H1 (cell line): ENCODE measurements at regions not wholly inside any gene's neighbourhood (a gene's known extent, or its start where the extent isn't known, plus 50 kb on each side); places are given as distances from the start of the nearest gene placed in this dataset.

Experiments used
- CTCF ChIA-PET: fragments of 300-600 bp; sonication (Branson Sonifier 250); formaldehyde crosslinking; loops from one replicate; lab custom pipeline; 2021; ENCODE audit not compliant: partially characterized antibody; lab: Charles Lee
- POLR2A ChIA-PET: fragments of 300-600 bp; sonication (Branson Sonifier 250); formaldehyde crosslinking; loops from one replicate; lab custom pipeline; 2021; ENCODE audit warnings: inconsistent platforms; ENCODE audit not compliant: partially characterized antibody; lab: Charles Lee
- DNase-seq, 2 experiments: peaks; one replicate each; pipeline versions ENCODE4 v3.0.0 to v3.0.0-alpha.2; 2010 to 2022; ENCODE audit warnings: low spot score in 2 of 2, low read depth in 1 of 2, mixed read lengths in 1 of 2
- FAIRE-seq: peaks from 2 replicates; lab custom pipeline; 2011; peaks lifted over from hg19 to GRCh38; lab: Jason Lieb, UNC
- H2AFZ ChIP-seq: 2 replicates; pipeline ENCODE4 v1.8.1; 2012; ENCODE audit warnings: low read length, inconsistent platforms
- H2AK5ac ChIP-seq: 2 replicates; pipeline ENCODE4 v1.6.1; 2013; ENCODE audit warnings: low read depth, low read length
- H2BK120ac ChIP-seq: replicated peaks from 2 replicates; pipeline ENCODE3; 2013; ENCODE audit warnings: low read depth, low read length, inconsistent platforms
- H2BK12ac ChIP-seq: 2 replicates; pipeline ENCODE4 v1.6.1; 2013; ENCODE audit warnings: low read depth, low read length
- H2BK15ac ChIP-seq: 2 replicates; pipeline ENCODE4 v1.6.1; 2013; ENCODE audit warnings: low read length
- H2BK20ac ChIP-seq: 2 replicates; pipeline ENCODE4 v1.6.1; 2013; ENCODE audit warnings: low read length
- H2BK5ac ChIP-seq: 2 replicates; pipeline ENCODE4 v1.6.1; 2013; ENCODE audit warnings: low read depth, low read length
- H3K14ac ChIP-seq: 2 replicates; pipeline ENCODE4 v1.6.1; 2013; ENCODE audit warnings: inconsistent platforms; ENCODE audit not compliant: insufficient read length
- H3K18ac ChIP-seq: 2 replicates; pipeline ENCODE4 v1.6.1; 2013; ENCODE audit warnings: low read length; ENCODE audit errors: extremely low read depth
- H3K23ac ChIP-seq: 2 replicates; pipeline ENCODE4 v1.6.1; 2013; ENCODE audit warnings: inconsistent platforms; ENCODE audit not compliant: insufficient read length
- H3K23me2 ChIP-seq: 2 replicates; pipeline ENCODE4 v1.6.1; 2013; ENCODE audit warnings: low read depth, low read length
- H3K27ac ChIP-seq: 2 replicates; pipeline ENCODE4 v1.6.1; 2011; ENCODE audit warnings: low read depth, low read length, inconsistent platforms
- H3K27me3 ChIP-seq, 4 experiments: replicated peaks in 1 of 4; 1 replicate in 1 of 4; 2 replicates in 3 of 4; pipeline versions ENCODE4 v1.6.1 to v1.8.1; 2011 to 2013; ENCODE audit warnings: low read length in 3 of 4, mild to moderate bottlenecking in 3 of 4, inconsistent platforms in 2 of 4, mixed read lengths in 2 of 4, moderate library complexity in 1 of 4; ENCODE audit not compliant: control insufficient read depth in 3 of 4, insufficient read depth in 3 of 4; ENCODE audit errors: extremely low read depth in 1 of 4
- H3K36me3 ChIP-seq, 4 experiments: 2 replicates each; pipeline versions ENCODE4 v1.6.1 to v1.8.1; 2011 to 2013; ENCODE audit warnings: mild to moderate bottlenecking in 4 of 4, low read length in 3 of 4, moderate library complexity in 2 of 4, control low read depth in 1 of 4, inconsistent platforms in 1 of 4; ENCODE audit not compliant: insufficient read depth in 4 of 4, control insufficient read depth in 2 of 4
- H3K4ac ChIP-seq: replicated peaks from 2 replicates; pipeline ENCODE3; 2013; ENCODE audit warnings: low read length, low read depth, mixed read lengths, inconsistent platforms; ENCODE audit not compliant: insufficient read length
- H3K4me1 ChIP-seq, 4 experiments: replicated peaks in 1 of 4; 1 replicate in 1 of 4; 2 replicates in 3 of 4; pipeline versions ENCODE4 v1.6.1 to v1.8.1; 2011 to 2013; ENCODE audit warnings: low read length in 3 of 4, inconsistent platforms in 2 of 4, mixed read lengths in 1 of 4; ENCODE audit not compliant: insufficient read depth in 4 of 4, control insufficient read depth in 3 of 4
- H3K4me2 ChIP-seq, 2 experiments: 2 replicates each; pipeline versions ENCODE4 v1.6.1 to v1.8.1; 2011 to 2013; ENCODE audit warnings: low read depth in 2 of 2, low read length in 2 of 2, control low read depth in 1 of 2, inconsistent platforms in 1 of 2, mild to moderate bottlenecking in 1 of 2; ENCODE audit not compliant: insufficient read depth in 1 of 2
- H3K4me3 ChIP-seq, 4 experiments: fragments of 200-600, 300-600 bp in 1 of 4; sonication (generic), shearing (Covaris generic), sonication (Bioruptor Twin) in 1 of 4; 2 replicates each; pipeline versions ENCODE4 v1.5.1 to v1.8.1; 2011 to 2016; ENCODE audit warnings: low read length in 4 of 4, low read depth in 3 of 4, control low read depth in 2 of 4, inconsistent platforms in 2 of 4, mild to moderate bottlenecking in 2 of 4, mixed read lengths in 1 of 4, moderate library complexity in 1 of 4; ENCODE audit not compliant: insufficient read depth in 2 of 4; ENCODE audit errors: extremely low read depth in 1 of 4
- H3K56ac ChIP-seq: replicated peaks from 2 replicates; pipeline ENCODE3; 2013; ENCODE audit warnings: low read depth, mild to moderate bottlenecking, mixed read lengths, low read length, inconsistent platforms; ENCODE audit not compliant: insufficient read length
- H3K79me1 ChIP-seq: 2 replicates; pipeline ENCODE4 v1.6.1; 2013; ENCODE audit warnings: low read depth, low read length, control low read depth
- H3K79me2 ChIP-seq, 2 experiments: 2 replicates each; pipeline versions ENCODE4 v1.6.1 to v1.8.1; 2012 to 2013; ENCODE audit warnings: low read length in 2 of 2, mild to moderate bottlenecking in 2 of 2, inconsistent platforms in 1 of 2; ENCODE audit not compliant: insufficient read depth in 2 of 2, control insufficient read depth in 1 of 2
- H3K9ac ChIP-seq, 4 experiments: replicated peaks in 1 of 4; 1 replicate in 1 of 4; 2 replicates in 3 of 4; pipeline versions ENCODE4 v1.6.1 to v1.8.1; 2011 to 2013; ENCODE audit warnings: low read depth in 3 of 4, low read length in 3 of 4, control low read depth in 2 of 4, mild to moderate bottlenecking in 2 of 4, moderate library complexity in 2 of 4, inconsistent platforms in 1 of 4; ENCODE audit errors: extremely low read depth in 1 of 4
- H3K9me3 ChIP-seq, 2 experiments: 2 replicates each; pipeline versions ENCODE4 v1.6.1 to v1.8.1; 2012 to 2013; ENCODE audit warnings: mild to moderate bottlenecking in 2 of 2, moderate library complexity in 2 of 2, control low read depth in 1 of 2, inconsistent platforms in 1 of 2, low read depth in 1 of 2, low read length in 1 of 2, mixed read lengths in 1 of 2; ENCODE audit not compliant: insufficient read depth in 2 of 2
- H4K20me1 ChIP-seq, 2 experiments: replicated peaks in 1 of 2; 2 replicates each; pipeline versions ENCODE3 to v1.8.1; 2011 to 2013; ENCODE audit warnings: inconsistent platforms in 2 of 2, low read length in 2 of 2, mild to moderate bottlenecking in 1 of 2; ENCODE audit not compliant: insufficient read depth in 2 of 2, control insufficient read depth in 1 of 2
- H4K5ac ChIP-seq: 2 replicates; pipeline ENCODE4 v1.6.1; 2013; ENCODE audit warnings: low read length, low read depth, mixed read lengths, inconsistent platforms; ENCODE audit not compliant: insufficient read length
- H4K8ac ChIP-seq: 2 replicates; pipeline ENCODE4 v1.8.0; 2013; ENCODE audit warnings: mild to moderate bottlenecking, moderate library complexity, low read length, inconsistent platforms; ENCODE audit not compliant: insufficient read depth; ENCODE audit errors: extremely low read depth
- H4K91ac ChIP-seq: replicated peaks from 2 replicates; pipeline ENCODE3; 2013; ENCODE audit warnings: low read length, mixed read lengths, inconsistent platforms; ENCODE audit not compliant: insufficient read length
- BACH1 ChIP-seq: IDR thresholded peaks from 2 replicates; pipeline ENCODE4 v1.6.1; 2012; ENCODE audit warnings: low read length, improper control_type of control experiment
- HDAC2 ChIP-seq, 2 experiments: fragments of 300-600 bp in 1 of 2; sonication (generic) in 1 of 2; IDR thresholded peaks; 2 replicates each; pipeline ENCODE4 v1.6.1; 2011 to 2012; ENCODE audit warnings: low read depth in 2 of 2, low read length in 2 of 2, mild to moderate bottlenecking in 2 of 2, moderate library complexity in 2 of 2, borderline replicate concordance in 1 of 2, inconsistent platforms in 1 of 2
- JUN ChIP-seq: IDR thresholded peaks from 2 replicates; pipeline ENCODE4 v1.6.1; 2011; ENCODE audit warnings: low read depth, mild to moderate bottlenecking, improper control_type of control experiment, low read length
- POU5F1 ChIP-seq: IDR thresholded peaks from 2 replicates; pipeline ENCODE4 v1.6.1; 2011; ENCODE audit warnings: low read depth, mild to moderate bottlenecking, low read length, moderate library complexity
- RNF2 ChIP-seq: fragments of 200-900, 300-1000 bp; sonication (generic); IDR thresholded peaks from 2 replicates; pipeline ENCODE4 v1.7.1; 2016; ENCODE audit warnings: borderline replicate concordance, low read depth, mild to moderate bottlenecking, antibody characterized with exemption, low read length; ENCODE audit not compliant: poor library complexity, severe bottlenecking; ENCODE audit errors: missing control alignments
- SIN3A ChIP-seq, 2 experiments: IDR thresholded peaks in 1 of 2; conservative IDR thresholded peaks in 1 of 2; 2 replicates each; pipeline ENCODE4 v1.6.1; 2011 to 2012; ENCODE audit warnings: low read length in 2 of 2, improper control_type of control experiment in 1 of 2, low read depth in 1 of 2, mild to moderate bottlenecking in 1 of 2
- SRF ChIP-seq: IDR thresholded peaks from 2 replicates; pipeline ENCODE4 v1.6.1; 2011; ENCODE audit warnings: mild to moderate bottlenecking, low read depth, low read length, moderate library complexity
- TEAD4 ChIP-seq: IDR thresholded peaks from 2 replicates; pipeline ENCODE4 v1.6.1; 2012; ENCODE audit warnings: low read depth, low read length, inconsistent platforms, mixed read lengths
- WGBS, 2 experiments: shearing (Covaris generic) in 1 of 2; methylation state at CpG; one replicate each; pipeline versions ENCODE4 v1.1.6 to v1.1.7; 2013 to 2015; ENCODE audit warnings: low lambda C conversion rate in 2 of 2, mixed read lengths in 2 of 2, inconsistent platforms in 1 of 2, low coverage in 1 of 2, missing lambda C conversion rate in 1 of 2; ENCODE audit not compliant: insufficient replicate concordance in 2 of 2, insufficient coverage in 1 of 2, insufficient read length in 1 of 2; ENCODE audit errors: extremely low coverage in 1 of 2, missing lambda C conversion rate in 1 of 2; 5-methylcytosine and 5-hydroxymethylcytosine counted together
- TF ChIP-seq, protein P1 (sequence below): IDR thresholded peaks from 2 replicates; pipeline ENCODE4 v1.6.1; 2012; ENCODE audit warnings: low read length, inconsistent platforms
- TF ChIP-seq, protein P2 (sequence below), 3 experiments: IDR thresholded peaks; 1 replicate in 2 of 3; 2 replicates in 1 of 3; pipeline versions ENCODE4 v1.5.1 to v1.6.1; 2011; ENCODE audit warnings: low read length in 3 of 3, mild to moderate bottlenecking in 3 of 3, inconsistent platforms in 2 of 3, low read depth in 1 of 3, moderate library complexity in 1 of 3; ENCODE audit not compliant: insufficient read depth in 1 of 3; ENCODE audit errors: control extremely low read depth in 1 of 3

DNA sequence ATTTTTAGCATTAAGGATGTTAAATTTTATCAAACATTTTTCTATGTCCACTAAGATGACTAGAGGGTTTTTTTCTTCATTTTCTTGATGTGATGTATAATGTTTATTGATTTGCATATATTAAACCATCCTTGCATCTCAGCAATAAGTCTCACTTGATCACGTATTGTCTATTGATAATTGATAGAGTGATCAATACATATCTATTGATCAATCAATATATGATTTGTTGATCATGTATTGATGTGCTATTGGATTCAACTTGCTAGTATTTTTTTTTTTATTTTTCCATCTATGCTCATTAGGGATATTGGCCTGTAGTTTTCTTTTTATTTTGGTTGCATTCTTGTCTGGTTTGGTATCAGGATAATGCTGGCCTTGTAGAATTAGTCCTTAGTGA, 2202.0 kb downstream of the PCDH9 start:
- Histone ChIP-seq H3K4ac (no peak overlapping the region), H2BK12ac (no peak overlapping the region), H4K20me1 (no peaks in the 10 kb centered on the region), H3K56ac (no peak overlapping the region), H3K4me1 (no peaks in the 10 kb centered on the region), H3K4me2 (no peak overlapping the region), H4K5ac (no peak overlapping the region), H2BK5ac (no peak overlapping the region), H3K14ac (no peak overlapping the region), H2AFZ (no peak overlapping the region), H3K27me3 (no peaks in the 10 kb centered on the region), H3K18ac (no peak overlapping the region), H3K4me3 (no peak overlapping the region), H3K23me2 (no peaks in the 10 kb centered on the region), H3K79me1 (no peaks in the 10 kb centered on the region), H4K8ac (no peak overlapping the region), H3K23ac (no peak overlapping the region), H2BK15ac (no peak overlapping the region), H2BK120ac (no peak overlapping the region), H3K9ac (no peak overlapping the region), H2AK5ac (no peak overlapping the region), H3K36me3 (no peaks in the 10 kb centered on the region), H2BK20ac (no peak overlapping the region), H3K79me2 (no peaks in the 10 kb centered on the region), H3K27ac (no peak overlapping the region), H4K91ac (no peak overlapping the region), H3K9me3 (no peaks in the 10 kb centered on the region)
- FAIRE-seq (no peak), DNase-seq (no peak)
- CTCF ChIA-PET = no interaction called here
- POLR2A ChIA-PET = no interaction called here
- WGBS, 2 experiments = 89% methylated on average over 1 of the region's 1 CpG; no CpG with 5 or more reads in 1 of the 2 experiments
- TF ChIP-seq JUN (no peak), POU5F1 (no peak), SIN3A (conservative IDR thresholded peaks at IDR 0.05 in 1 of 2, IDR thresholded peaks at IDR 0.05 in 1 of 2; ENCODE audit: low read depth in 1 of 2, low read length in 2 of 2) (no peak), TEAD4 (no peak), BACH1 (no peak), SRF (no peak), HDAC2 (IDR thresholded peaks at IDR 0.05; ENCODE audit: borderline replicate concordance in 1 of 2, low read depth in 2 of 2, low read length in 2 of 2) (no peak), RNF2 (no peak)
- TF ChIP-seq, protein P1, sequence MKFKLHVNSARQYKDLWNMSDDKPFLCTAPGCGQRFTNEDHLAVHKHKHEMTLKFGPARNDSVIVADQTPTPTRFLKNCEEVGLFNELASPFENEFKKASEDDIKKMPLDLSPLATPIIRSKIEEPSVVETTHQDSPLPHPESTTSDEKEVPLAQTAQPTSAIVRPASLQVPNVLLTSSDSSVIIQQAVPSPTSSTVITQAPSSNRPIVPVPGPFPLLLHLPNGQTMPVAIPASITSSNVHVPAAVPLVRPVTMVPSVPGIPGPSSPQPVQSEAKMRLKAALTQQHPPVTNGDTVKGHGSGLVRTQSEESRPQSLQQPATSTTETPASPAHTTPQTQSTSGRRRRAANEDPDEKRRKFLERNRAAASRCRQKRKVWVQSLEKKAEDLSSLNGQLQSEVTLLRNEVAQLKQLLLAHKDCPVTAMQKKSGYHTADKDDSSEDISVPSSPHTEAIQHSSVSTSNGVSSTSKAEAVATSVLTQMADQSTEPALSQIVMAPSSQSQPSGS = no peak
- TF ChIP-seq, protein P2, sequence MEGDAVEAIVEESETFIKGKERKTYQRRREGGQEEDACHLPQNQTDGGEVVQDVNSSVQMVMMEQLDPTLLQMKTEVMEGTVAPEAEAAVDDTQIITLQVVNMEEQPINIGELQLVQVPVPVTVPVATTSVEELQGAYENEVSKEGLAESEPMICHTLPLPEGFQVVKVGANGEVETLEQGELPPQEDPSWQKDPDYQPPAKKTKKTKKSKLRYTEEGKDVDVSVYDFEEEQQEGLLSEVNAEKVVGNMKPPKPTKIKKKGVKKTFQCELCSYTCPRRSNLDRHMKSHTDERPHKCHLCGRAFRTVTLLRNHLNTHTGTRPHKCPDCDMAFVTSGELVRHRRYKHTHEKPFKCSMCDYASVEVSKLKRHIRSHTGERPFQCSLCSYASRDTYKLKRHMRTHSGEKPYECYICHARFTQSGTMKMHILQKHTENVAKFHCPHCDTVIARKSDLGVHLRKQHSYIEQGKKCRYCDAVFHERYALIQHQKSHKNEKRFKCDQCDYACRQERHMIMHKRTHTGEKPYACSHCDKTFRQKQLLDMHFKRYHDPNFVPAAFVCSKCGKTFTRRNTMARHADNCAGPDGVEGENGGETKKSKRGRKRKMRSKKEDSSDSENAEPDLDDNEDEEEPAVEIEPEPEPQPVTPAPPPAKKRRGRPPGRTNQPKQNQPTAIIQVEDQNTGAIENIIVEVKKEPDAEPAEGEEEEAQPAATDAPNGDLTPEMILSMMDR (IDR thresholded peaks at IDR 0.05; ENCODE audit: control extremely low read depth in 1 of 3, insufficient read depth in 1 of 3, low read depth in 1 of 3, low read length in 3 of 3) = no peak
